Middle frontal gyrus (tissue), 1 donor: ENCODE measurements at regions not wholly inside any gene's neighbourhood (a gene's known extent, or its start where the extent isn't known, plus 50 kb on each side); places are given as distances from the start of the nearest gene placed in this dataset.
"Not testable (repeated sequence)": the region's sequence is repeated elsewhere in the genome, so short reads cannot be mapped to it uniquely, and the experiment has no call there.

ENCODE experiments used
- DNase-seq: peaks from one replicate; pipeline ENCODE4 v3.0.0-alpha.2; 2015; ENCODE audit warnings: low spot score; ENCODE audit errors: extremely low spot score

DNA sequence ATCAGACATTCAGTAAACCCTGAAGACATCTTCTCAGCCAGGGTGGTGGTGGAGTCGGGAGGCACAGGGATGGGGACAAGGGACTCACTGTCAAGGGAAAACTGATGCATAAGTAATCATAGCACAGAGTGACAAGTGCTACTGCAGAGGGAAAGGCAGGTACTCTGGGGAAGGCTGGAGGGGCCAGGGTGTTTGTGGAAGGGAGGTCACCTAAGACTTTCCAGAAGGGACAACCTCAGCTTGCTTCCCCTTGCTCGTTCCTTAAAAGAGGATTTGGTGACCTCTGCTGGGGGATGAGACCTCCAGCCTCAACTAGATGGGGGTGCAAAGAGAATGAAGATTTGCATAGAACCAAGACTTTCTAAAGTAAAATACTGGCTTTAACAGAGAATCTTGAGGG, 99.5 kb downstream of the SLC4A3 start:
- DNase-seq: no peak

GRCh38 chr2:219727771-219728429, 100.5 kb downstream of the SLC4A3 start:
- no peak for DNase-seq

DNA sequence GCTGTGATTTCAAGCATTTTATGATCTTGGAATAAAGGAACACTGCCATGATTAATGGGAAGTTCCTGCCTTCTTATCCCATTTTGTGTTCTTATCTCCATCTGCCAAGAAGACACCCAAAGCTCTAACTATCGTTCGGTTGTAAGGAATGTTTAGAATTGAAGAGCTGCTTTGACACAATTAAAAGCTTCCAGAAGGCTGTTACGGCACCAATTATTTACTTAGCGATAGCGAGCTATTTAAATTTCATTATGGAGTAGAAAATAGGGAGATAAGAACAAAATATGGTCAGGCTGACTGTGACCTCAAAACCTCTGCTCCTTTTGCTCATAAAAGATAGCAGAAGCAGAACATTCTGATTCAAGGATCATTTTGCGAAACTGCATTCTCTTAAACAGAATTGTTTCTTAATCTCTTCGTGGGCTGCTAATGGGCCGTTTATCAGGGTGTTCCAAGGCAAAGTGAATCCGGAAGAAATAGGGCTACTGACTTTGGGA, 101.6 kb downstream of the SLC4A3 start:
- DNase-seq: no peak

DNA sequence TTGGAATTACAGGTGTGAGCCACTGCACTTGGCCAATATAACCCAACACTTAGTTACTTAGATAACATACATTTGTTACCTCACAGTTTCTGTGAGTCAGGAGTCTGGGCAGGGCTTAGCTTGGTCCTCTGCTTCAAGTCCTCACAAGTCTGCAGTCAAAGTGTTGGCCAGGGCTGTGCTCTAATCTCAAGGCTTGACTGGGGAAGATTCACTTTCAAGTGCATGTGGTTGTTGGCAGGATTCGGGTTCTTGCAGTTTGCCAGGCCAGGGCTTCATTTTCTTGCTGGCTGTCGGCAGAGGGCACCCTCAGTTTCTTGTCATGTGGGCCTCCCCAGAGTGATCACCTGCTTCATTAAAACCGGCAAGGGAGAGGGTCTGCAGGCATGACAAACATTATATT, 103.7 kb downstream of the SLC4A3 start:
- no peak for DNase-seq

GRCh38 chr2:219733106-219733505, 105.7 kb downstream of the SLC4A3 start:
- no peak for DNase-seq

DNA sequence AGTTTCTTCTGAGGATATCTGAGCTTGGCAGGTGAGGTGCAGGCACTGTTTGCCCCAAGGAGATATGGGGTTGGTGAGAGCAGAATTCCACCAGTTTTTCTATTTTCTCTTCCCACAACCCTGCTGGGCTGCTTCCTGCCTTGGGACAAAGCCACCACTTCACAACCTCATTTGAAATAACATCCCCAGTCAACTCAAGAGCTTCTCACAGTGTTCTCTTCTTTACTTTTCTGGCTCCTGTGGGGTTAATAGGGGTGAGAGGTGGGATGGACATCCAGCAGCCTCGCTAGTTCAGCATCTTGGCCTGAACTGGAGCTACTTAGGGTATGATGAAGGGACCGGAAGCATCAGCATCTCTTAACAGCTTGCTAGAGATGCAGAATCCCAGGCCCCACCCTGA, 106.3 kb downstream of the SLC4A3 start:
- DNase-seq: no peak

- DNase-seq: peak; percentile 51
Observed at GRCh38 chr2:219736209-219736608, 108.8 kb downstream of the SLC4A3 start.

DNA sequence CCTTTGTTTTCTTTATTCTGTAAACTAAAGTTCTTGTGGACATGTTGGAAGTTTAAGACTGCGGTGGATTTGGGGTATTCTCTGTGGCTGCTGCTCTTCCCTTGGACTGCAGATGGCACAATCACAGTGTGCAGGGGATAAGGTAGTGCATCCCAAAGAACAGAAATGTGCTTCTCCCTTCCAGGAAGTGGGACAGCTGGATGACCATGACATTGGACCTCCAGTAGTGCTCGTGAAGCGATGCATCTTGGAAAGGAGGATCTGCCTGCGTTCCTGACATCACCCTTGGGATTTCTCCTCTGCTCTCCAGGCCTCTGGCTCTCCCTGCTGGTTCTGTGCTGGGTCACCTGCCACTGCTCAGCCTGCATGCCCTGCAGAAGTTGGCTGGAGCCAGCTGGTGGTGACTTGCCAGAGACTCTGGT, 109.9 kb downstream of the SLC4A3 start:
- DNase-seq: no peak

GRCh38 chr2:219739066-219739465, 111.6 kb downstream of the SLC4A3 start:
- DNase-seq: no peak

DNA sequence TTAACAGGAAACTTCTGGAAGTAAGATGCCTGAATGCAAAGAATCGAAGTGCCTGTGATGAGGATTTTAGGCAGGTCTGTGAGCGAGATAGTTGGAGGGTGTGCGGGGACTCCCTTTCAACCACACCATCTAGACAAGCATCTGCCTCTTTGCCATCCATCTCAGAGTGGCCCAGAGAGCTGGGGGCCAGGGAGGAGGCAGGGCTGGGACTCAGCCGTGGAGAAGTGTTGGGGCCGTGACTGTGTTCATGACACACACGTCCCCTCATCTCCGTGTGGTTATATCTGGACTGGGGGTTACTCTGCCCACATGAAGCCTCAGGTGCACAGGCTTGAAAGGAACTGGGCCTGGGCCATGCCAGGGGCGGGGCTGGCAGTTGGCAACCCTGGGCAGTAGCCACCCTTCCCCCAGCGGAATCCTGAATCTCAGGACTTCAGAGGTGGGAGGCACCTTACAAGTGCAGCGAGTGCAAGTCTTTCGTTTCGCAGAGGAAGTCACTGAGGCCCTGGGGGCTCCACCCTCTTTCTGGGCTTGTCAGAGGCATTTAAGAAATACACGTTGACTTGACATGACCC, 112.5 kb downstream of the SLC4A3 start:
- DNase-seq: no peak

GRCh38 chr2:219743548-219743947, 116.1 kb downstream of the SLC4A3 start:
- DNase-seq: no peak

DNA sequence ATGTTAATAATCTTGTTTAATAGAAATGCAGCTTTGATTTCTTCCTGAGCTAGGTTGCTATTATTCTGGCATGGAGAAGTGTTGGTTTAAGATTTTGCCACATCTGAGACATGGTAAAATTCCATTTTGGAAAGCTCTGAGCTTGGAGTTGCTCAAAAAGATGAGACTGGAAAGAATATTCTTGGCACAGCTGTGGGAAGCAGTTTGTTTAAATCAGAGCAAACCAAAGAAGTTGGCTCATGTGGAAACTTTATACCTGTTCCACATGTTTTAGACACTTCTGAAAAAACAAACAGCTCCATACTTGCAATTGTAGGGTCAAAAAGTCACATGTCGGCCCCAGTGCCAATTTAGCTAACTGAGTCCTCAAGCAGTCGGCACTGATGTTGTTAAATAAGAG, 116.6 kb downstream of the SLC4A3 start:
- DNase-seq: no peak

- DNase-seq: no peak
Observed at GRCh38 chr2:219744600-219744999, 117.2 kb downstream of the SLC4A3 start.

DNA sequence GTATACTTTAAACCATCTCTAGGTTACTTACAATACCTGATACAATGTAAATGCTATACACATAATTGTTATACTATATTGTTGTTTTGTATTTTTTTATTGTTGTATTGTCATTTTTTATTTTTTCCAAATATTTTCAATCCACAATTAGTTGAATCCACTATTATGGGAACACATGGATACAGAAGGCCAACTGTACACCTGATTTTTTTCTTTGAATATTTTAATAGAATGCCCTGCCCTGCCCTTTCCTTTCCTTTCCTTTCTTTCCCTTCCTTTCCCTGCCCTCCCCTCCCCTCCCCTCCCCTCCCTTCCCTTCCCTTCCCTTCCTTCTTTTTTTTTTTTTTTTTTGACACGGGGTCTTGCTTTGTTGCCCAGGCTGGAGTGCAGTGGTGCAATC, 120.2 kb downstream of the SLC4A3 start:
- DNase-seq: no peak

- DNase-seq: no peak
Observed at GRCh38 chr2:219748671-219749570, 121.5 kb downstream of the SLC4A3 start.

GRCh38 chr2:219751121-219751520, 123.7 kb downstream of the SLC4A3 start:
- not testable (repeated sequence) for DNase-seq

- DNase-seq: no peak
Observed at GRCh38 chr2:219752726-219753125, 125.3 kb downstream of the SLC4A3 start.

DNA sequence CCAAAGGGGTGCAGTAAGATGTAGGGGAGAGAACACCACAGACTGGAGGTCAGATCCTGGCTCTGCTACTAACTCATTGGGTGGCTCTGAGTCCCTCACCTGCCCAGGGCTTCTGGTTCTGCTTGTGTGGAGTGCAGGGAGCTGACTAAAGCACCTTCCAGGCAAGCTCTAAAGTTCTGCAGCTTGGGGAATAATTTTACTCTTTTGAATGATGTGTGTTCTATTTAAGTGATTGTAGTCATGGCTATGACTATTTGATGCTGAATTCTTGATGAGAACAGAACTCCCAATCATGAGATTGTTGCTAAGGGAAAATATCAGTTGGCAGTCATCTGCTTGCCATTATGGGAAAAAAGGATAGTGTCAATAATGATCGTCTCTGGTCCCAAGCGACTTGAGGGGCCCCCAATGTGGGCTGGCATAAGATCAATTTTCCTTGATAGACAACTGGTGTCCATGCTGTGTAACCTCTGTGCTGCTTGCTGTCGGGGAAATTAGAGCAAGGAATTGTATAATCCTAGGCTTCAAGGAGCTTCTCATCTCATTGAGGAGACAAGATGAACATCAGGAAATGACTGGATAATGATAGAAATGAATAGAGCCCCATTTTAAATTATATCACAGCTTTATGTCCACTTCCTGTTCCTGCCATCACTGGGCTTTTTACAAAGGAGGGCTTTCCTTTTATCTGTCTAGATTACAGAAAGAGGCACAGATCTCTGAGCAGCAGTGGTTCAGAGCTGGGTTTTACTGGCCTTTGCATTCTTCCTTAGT, 131.7 kb downstream of the SLC4A3 start:
- no peak for DNase-seq

DNA sequence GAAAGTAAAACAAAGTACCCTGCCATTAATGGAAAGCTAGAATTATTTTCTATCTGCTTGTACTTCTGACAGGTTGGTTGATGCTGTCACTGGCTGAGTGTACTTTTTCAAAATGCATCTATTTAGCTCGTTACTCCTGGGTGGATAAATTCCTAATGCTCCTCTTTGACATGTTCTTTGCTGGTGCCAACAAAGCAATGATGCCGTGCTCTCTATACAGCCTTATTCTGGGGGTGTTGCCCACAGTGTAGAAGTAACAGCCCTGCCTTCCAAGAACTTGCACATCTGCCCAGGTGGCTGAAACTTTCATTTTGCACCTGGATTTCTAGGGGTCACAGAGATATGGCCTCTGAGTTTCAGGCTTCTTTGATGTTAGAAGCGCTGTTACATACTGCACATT, 132.4 kb downstream of the SLC4A3 start:
- DNase-seq: no peak

DNA sequence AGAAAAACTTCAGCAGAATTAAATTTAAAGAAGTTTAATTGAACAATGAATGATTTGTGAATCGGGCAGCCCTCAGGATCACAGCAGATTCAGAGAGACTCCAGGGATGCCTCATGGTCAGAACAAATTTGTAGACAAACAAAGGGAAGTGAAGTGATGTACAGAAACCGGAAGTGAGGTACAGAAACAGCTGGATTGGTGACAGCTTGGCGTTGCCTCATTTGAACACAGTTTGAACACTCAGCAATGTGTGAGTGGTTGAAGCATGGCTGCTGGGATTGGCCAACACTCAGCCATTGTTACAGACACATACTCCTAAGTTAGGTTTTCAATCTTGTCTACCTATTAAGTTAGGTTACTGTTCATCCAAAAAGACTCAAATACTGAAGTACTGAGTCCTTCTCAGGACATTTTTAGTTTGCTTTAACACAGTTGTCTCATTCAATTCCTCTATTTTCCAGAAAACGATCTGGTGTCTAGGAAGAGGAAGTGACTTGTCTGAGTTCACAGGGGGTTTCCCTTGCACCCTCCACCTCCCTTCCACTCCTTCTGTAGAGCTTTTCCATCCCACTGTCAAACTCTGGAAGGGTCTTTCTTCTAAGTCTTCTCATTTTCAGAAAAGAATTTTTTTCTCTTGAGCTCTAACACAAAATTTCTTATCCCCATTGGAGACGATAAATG, 137.9 kb downstream of the SLC4A3 start:
- DNase-seq: no peak

DNA sequence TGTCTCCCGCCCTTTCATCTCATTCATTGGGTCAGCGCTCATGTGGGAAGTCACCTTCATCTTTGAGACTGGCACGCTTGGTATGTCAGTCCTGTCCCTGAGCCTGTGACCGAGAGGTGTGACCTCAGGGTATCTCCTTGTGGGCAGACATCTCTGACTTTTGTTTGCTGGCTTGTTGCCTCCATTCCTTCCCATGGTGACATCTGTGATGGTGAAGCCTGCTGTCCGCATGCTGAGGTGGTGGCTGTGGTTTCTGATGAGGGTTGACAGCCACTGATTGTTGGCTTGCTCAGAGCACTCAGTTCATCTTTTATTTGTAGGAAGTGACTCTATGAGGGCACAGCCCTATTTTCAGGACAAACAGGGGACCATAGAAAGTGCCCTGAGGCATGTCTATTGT, 139.2 kb downstream of the SLC4A3 start:
- no peak for DNase-seq
